HUES64 (cell line): ENCODE measurements at regions not wholly inside any gene's neighbourhood (a gene's known extent, or its start where the extent isn't known, plus 50 kb on each side); places are given as distances from the start of the nearest gene placed in this dataset.

Source experiments
- H3K27ac ChIP-seq: 2 replicates; pipeline ENCODE4 v1.7.0; 2013; ENCODE audit warnings: low read depth, low read length, inconsistent platforms
- H3K27me3 ChIP-seq: 2 replicates; pipeline ENCODE4 v1.6.1; 2013; ENCODE audit warnings: mild to moderate bottlenecking, low read length; ENCODE audit not compliant: insufficient read depth
- H3K36me3 ChIP-seq: 2 replicates; pipeline ENCODE4 v1.6.1; 2013; ENCODE audit warnings: mild to moderate bottlenecking, low read length; ENCODE audit not compliant: insufficient read depth
- H3K4me1 ChIP-seq: 2 replicates; pipeline ENCODE4 v1.6.1; 2013; ENCODE audit warnings: mild to moderate bottlenecking, low read length, moderate library complexity; ENCODE audit not compliant: insufficient read depth
- H3K4me3 ChIP-seq: 2 replicates; pipeline ENCODE4 v1.5.1; 2013; ENCODE audit warnings: mild to moderate bottlenecking, low read length, moderate library complexity
- H3K9ac ChIP-seq: 2 replicates; pipeline ENCODE4 v1.6.1; 2013; ENCODE audit warnings: mild to moderate bottlenecking, low read depth, low read length
- H3K9me3 ChIP-seq: 2 replicates; pipeline ENCODE4 v1.6.1; 2013; ENCODE audit warnings: low read depth, low read length; ENCODE audit not compliant: insufficient read depth
- WGBS: fragments of 150-250, 120-280 bp; methylation state at CpG from one replicate; pipeline ENCODE4 v1.1.7; 2013; ENCODE audit warnings: missing lambda C conversion rate; 5-methylcytosine and 5-hydroxymethylcytosine counted together

- Histone ChIP-seq H3K27ac (no peak overlapping the region), H3K27me3 (no peaks in the 10 kb centered on the region), H3K9me3 (no peaks in the 10 kb centered on the region), H3K36me3 (no peaks in the 10 kb centered on the region), H3K4me1 (peaks cover 19% of the 10 kb centered on the region), H3K4me3 (no peak overlapping the region), H3K9ac (no peak overlapping the region)
- WGBS: 93% methylated on average over 28 of the region's 28 CpGs
These were observed 407.7 kb upstream of the IRX1 start for GRCh38 chr5:3187771-3188425.

GRCh38 chr5:3186736-3187405, 408.8 kb upstream of the IRX1 start:
- H3K27me3 ChIP-seq: no peaks in the 10 kb centered on the region
- 83% methylated on average over 10 of the region's 12 CpGs for WGBS
- peaks cover 16% of the 10 kb centered on the region for H3K4me1 ChIP-seq
- H3K4me3 ChIP-seq: no peak overlapping the region
- no peaks in the 10 kb centered on the region for H3K36me3 ChIP-seq
- H3K9me3 ChIP-seq: no peaks in the 10 kb centered on the region
- no peak overlapping the region for H3K27ac ChIP-seq
- H3K9ac ChIP-seq: no peak overlapping the region

DNA sequence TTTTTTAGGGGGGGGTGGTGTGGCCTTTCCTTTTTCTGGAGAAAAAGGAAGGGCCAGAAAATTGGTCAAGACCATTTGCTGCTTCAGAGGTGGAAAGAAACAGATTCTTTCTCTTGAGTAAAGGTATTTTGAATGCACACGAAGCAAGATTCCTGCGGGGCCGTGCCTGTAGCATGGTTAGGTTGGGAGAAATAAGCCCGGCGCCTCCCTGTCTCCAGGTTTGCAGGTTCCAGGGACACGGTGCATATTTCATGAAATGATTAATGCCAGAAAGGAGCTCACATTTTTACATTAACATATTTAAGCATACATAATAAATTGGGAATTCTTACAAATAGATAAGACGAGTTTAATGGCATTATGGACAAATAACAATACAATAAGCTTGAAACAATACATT, 409.5 kb upstream of the IRX1 start:
- Histone ChIP-seq H3K9me3 (no peaks in the 10 kb centered on the region), H3K27me3 (no peaks in the 10 kb centered on the region), H3K36me3 (no peaks in the 10 kb centered on the region), H3K4me3 (no peak overlapping the region), H3K9ac (no peak overlapping the region), H3K27ac (no peak overlapping the region), H3K4me1 (peaks cover 22% of the 10 kb centered on the region)
- WGBS: 72% methylated on average over 6 of the region's 7 CpGs

- Histone ChIP-seq H3K9me3 (no peaks in the 10 kb centered on the region), H3K27me3 (no peaks in the 10 kb centered on the region)
- 86% methylated on average over 11 of the region's 12 CpGs for WGBS
These were observed 410.1 kb upstream of the IRX1 start for GRCh38 chr5:3185488-3185887.

GRCh38 chr5:3182133-3182876, 413.3 kb upstream of the IRX1 start:
- Histone ChIP-seq H3K27me3 (no peaks in the 10 kb centered on the region), H3K36me3 (no peaks in the 10 kb centered on the region), H3K9ac (no peak overlapping the region), H3K4me1 (peaks cover 22% of the 10 kb centered on the region), H3K4me3 (no peak overlapping the region), H3K27ac (no peak overlapping the region), H3K9me3 (no peaks in the 10 kb centered on the region)
- 95% methylated on average over 12 of the region's 12 CpGs for WGBS

More at GRCh38 chr5:3185488-3185887, 410.1 kb upstream of the IRX1 start:
- Histone ChIP-seq H3K4me1 (peaks cover 24% of the 10 kb centered on the region), H3K9ac (no peak overlapping the region), H3K36me3 (no peaks in the 10 kb centered on the region), H3K27ac (no peak overlapping the region), H3K4me3 (no peak overlapping the region)

- WGBS: 91% methylated on average over 18 of the region's 18 CpGs
These were observed 414.0 kb upstream of the IRX1 start for GRCh38 chr5:3181671-3182070.

GRCh38 chr5:3180636-3181035, 415.0 kb upstream of the IRX1 start:
- H3K9me3 ChIP-seq: no peaks in the 10 kb centered on the region
- peaks cover 8% of the 10 kb centered on the region; the same call in 1 of the 2 replicates for H3K4me1 ChIP-seq
- no peak overlapping the region for H3K4me3 ChIP-seq
- WGBS: 92% methylated on average over 20 of the region's 20 CpGs
- no peaks in the 10 kb centered on the region for H3K27me3 ChIP-seq
- H3K9ac ChIP-seq: no peak overlapping the region
- H3K36me3 ChIP-seq: no peaks in the 10 kb centered on the region
- H3K27ac ChIP-seq: no peak overlapping the region

More at GRCh38 chr5:3181671-3182070, 414.0 kb upstream of the IRX1 start:
- H3K4me3 ChIP-seq: no peak overlapping the region
- H3K9me3 ChIP-seq: no peaks in the 10 kb centered on the region
- no peaks in the 10 kb centered on the region for H3K36me3 ChIP-seq
- H3K27ac ChIP-seq: no peak overlapping the region
- no peaks in the 10 kb centered on the region for H3K27me3 ChIP-seq
- H3K4me1 ChIP-seq: peaks cover 17% of the 10 kb centered on the region
- no peak overlapping the region; the same call in 1 of the 2 replicates for H3K9ac ChIP-seq

DNA sequence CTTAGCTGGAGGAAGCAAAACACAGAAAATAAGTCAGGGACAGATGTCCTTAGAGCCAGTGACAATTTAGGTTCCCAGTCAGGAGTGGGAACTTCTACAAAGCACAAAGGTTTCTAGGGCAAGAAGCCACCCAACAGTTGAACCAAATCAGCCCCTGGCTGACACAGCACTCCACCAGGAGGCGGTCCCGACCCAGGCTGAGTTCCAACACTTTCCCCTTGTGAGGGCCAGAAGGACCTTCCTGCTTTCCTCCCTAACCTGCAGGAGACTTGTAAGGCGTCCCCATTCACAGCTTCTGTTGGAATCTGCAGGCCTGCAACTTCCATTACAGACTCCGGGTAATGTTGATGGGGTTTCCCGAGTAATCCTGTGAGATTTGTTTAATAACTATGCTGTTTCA, 416.4 kb upstream of the IRX1 start:
- Histone ChIP-seq H3K9ac (no peak overlapping the region), H3K4me3 (no peak overlapping the region), H3K27ac (no peak overlapping the region), H3K4me1 (peaks cover 8% of the 10 kb centered on the region; the same call in 1 of the 2 replicates), H3K27me3 (no peaks in the 10 kb centered on the region), H3K36me3 (no peaks in the 10 kb centered on the region), H3K9me3 (no peaks in the 10 kb centered on the region)
- 78% methylated on average over 5 of the region's 5 CpGs for WGBS

DNA sequence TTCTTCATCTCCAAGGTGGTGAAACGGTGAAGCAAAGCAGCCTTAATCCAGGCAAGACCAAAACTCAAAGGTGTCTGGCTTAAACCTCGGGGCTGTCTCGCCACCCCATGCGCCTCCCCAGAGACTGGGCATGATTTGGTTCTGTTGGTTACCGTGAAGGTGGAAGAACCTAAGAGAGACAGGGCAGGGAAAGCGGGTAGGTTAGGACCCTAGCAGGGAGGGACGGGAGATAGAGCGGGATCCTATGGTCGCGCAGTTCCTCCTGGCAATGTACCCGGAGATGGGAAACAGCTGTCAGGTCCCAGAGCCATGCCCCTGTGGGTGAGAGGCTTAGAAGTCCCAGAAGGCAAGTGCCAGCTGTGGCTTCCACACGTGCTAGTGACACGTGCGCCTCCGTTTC, 418.3 kb upstream of the IRX1 start:
- no peak overlapping the region for H3K9ac ChIP-seq
- no peaks in the 10 kb centered on the region for H3K27me3 ChIP-seq
- no peak overlapping the region for H3K4me3 ChIP-seq
- H3K36me3 ChIP-seq: no peaks in the 10 kb centered on the region
- H3K27ac ChIP-seq: no peak overlapping the region
- H3K4me1 ChIP-seq: peaks cover 8% of the 10 kb centered on the region; the same call in 1 of the 2 replicates
- H3K9me3 ChIP-seq: no peaks in the 10 kb centered on the region
- WGBS: 95% methylated on average over 15 of the region's 15 CpGs

DNA sequence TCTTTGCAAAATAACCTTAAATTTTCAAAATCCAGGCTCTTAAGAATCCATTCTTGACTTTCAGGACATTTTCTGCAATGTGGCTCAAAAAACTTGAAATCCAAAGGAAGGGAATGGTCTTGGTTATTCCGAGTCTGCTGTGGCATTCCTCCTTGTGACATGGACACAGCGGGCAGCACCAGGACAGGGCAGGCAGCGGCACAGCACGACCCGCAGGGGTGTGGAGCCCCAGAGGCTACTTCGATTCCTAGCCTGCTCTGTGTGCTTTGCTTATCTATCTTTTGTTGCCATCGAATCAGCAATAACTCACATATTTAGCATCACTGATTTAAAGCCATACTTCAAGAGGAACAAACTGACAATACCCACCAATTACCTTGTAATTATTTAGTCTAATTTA, 420.2 kb upstream of the IRX1 start:
- Histone ChIP-seq H3K4me1 (no peaks in the 10 kb centered on the region), H3K9me3 (peaks cover 3% of the 10 kb centered on the region; the same call in 1 of the 2 replicates), H3K4me3 (no peak overlapping the region), H3K36me3 (no peaks in the 10 kb centered on the region), H3K27ac (no peak overlapping the region), H3K9ac (no peak overlapping the region), H3K27me3 (no peaks in the 10 kb centered on the region)
- WGBS: 94% methylated on average over 7 of the region's 7 CpGs

DNA sequence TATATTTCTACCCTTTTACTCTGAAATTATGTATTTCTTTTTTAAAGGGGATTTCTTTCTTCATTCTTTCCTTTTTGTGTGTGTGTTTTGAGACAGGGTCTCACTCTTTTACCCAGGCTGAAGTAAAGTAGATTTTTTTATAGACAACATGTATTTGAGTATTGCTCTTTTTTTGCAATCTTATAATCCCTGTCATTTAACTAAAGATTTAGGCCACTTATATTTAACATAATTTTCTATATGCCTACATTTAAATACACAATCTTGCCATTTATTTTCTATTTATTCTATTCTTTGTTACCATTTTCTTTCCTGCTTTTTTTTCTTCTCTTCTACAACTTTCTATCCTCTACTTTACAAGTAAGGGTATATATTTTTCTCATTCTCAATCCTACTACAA, 416.0 kb upstream of the IRX2 start:
- Histone ChIP-seq H3K36me3 (no peaks in the 10 kb centered on the region), H3K4me3 (no peak overlapping the region), H3K9me3 (peaks cover 36% of the 10 kb centered on the region), H3K4me1 (no peaks in the 10 kb centered on the region), H3K27me3 (no peaks in the 10 kb centered on the region), H3K9ac (no peak overlapping the region), H3K27ac (no peak overlapping the region)
